Activated B cell treated with CpG ODN at 0.5 μM for 24 hours (primary cell): ENCODE measurements at regions not wholly inside any gene's neighbourhood (a gene's known extent, or its start where the extent isn't known, plus 50 kb on each side); places are given as distances from the start of the nearest gene placed in this dataset.

ENCODE experiments used
- ATAC-seq: fragments of 200-7000 bp; cut with Tn5 transposase; one replicate; pipeline ENCODE4 v1.10.0; 2021; ENCODE audit warnings: low read depth, mild to moderate bottlenecking, moderate library complexity
- CTCF ChIA-PET: fragments of 350-600 bp; sonication (Branson Sonifier 250); formaldehyde crosslinking; loops from one replicate; lab custom pipeline; 2021; ENCODE audit warnings: antibody characterized with exemption; lab: Charles Lee
- POLR2A ChIA-PET: fragments of 350-600 bp; sonication (Branson Sonifier 250); formaldehyde crosslinking; loops from one replicate; lab custom pipeline; 2021; ENCODE audit warnings: antibody characterized with exemption; lab: Charles Lee
- DNase-seq: peaks from one replicate; pipeline ENCODE4 v3.0.0; 2022
- H3K27ac Mint-ChIP-seq: one replicate; pipeline ENCODE4 v1.8.0; 2020; ENCODE audit warnings: mixed read lengths
- H3K27me3 Mint-ChIP-seq: one replicate; pipeline ENCODE4 v1.8.0; 2021; ENCODE audit warnings: mixed read lengths
- H3K36me3 Mint-ChIP-seq: one replicate; pipeline ENCODE4 v1.8.0; 2021; ENCODE audit warnings: low read depth, mixed read lengths
- H3K4me1 Mint-ChIP-seq: one replicate; pipeline ENCODE4 v1.8.0; 2021; ENCODE audit warnings: mixed read lengths
- H3K4me3 Mint-ChIP-seq: one replicate; pipeline ENCODE4 v1.8.0; 2020; ENCODE audit warnings: mild to moderate bottlenecking, mixed read lengths
- H3K9me3 Mint-ChIP-seq: one replicate; pipeline ENCODE4 v1.8.0; 2020; ENCODE audit warnings: mixed read lengths
- CTCF ChIP-seq: fragments of 200-600 bp; IDR thresholded peaks from one replicate; pipeline ENCODE4 v1.8.0; 2022; ENCODE audit warnings: antibody characterized with exemption, mild to moderate bottlenecking
- intact Hi-C: fragments of 100-400 bp; cut with micrococcal nuclease; formaldehyde crosslinking; loops from one replicate; pipeline ENCODE4 v1.15.1; 2024

DNA sequence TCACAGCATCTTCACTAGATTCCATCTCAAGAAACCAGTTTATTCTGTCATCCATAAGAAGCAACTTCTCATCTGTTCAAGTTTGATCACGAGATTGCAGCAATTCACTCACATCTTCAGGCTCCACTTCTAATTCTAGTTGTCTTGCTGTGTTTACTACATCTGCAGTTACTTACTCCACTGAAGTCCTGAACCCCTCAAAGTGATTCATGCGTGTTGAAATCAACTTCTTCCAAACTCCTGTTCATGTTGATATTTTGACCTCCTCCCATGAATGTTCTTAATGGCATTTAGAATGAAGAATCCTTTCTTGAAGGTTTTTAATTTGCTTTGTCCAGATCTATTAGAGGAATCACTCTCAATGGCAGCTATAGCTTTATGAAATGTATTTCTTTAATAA lies 287.6 kb upstream of the TBL1XR1 start:
- intact Hi-C loops = no loop called here
- no peaks in the 10 kb centered on the region for H3K27me3 Mint-ChIP-seq
- no peak for ATAC-seq

DNA sequence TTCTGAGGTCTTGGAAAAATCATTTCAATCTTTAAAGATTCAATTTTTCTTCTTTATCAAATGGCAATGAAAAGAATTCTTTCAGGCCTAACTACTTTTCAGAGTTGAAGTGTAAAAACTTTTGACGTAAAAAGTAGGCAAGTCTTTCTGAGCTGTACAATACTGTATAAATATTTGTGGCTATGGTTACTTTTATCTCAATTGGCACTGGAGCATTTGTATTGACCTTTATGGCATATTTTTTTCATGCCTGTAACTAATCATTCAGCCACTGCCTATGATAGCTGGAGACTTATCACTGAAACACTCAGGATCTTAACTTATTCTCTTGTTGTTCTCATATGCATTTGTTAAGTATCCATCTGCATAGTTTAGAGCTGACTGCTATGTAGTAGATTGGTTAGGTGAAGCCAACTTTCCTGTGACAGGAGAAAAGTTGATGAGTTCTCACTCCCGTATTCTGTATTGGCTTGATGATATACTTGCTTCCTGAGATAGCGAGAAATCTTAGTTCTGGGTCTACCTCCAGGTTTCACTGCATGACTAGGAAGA lies 290.4 kb upstream of the TBL1XR1 start:
- CTCF ChIA-PET = no interaction called here
- ATAC-seq = no peak
- intact Hi-C loops = no loop called here
- no peaks in the 10 kb centered on the region for H3K4me1 Mint-ChIP-seq
- no peak for TF ChIP-seq CTCF
- H3K9me3 Mint-ChIP-seq = no peaks in the 10 kb centered on the region
- H3K27ac Mint-ChIP-seq = no peak overlapping the region
- no peak for DNase-seq
- H3K27me3 Mint-ChIP-seq = no peaks in the 10 kb centered on the region
- no peak overlapping the region for H3K4me3 Mint-ChIP-seq
- POLR2A ChIA-PET = no interaction called here
- no peaks in the 10 kb centered on the region for H3K36me3 Mint-ChIP-seq

More for the DNA sequence above, 287.6 kb upstream of the TBL1XR1 start:
- ChIA-PET CTCF (no interaction called here), POLR2A (interaction anchor here (0.5 kb wide), 1 partner anchor 498 kb away, joined by 4 read pairs; no protein-coding TSS in a partner anchor)
- Mint-ChIP-seq H3K9me3 (no peaks in the 10 kb centered on the region), H3K36me3 (no peaks in the 10 kb centered on the region), H3K4me1 (no peaks in the 10 kb centered on the region), H3K27ac (no peak overlapping the region), H3K4me3 (no peak overlapping the region)
- no peak for DNase-seq
- TF ChIP-seq CTCF = no peak

GRCh38 chr3:177488740-177489139 lies 291.5 kb upstream of the TBL1XR1 start:
- no peak overlapping the region for H3K4me3 Mint-ChIP-seq
- H3K27ac Mint-ChIP-seq = no peak overlapping the region
- H3K4me1 Mint-ChIP-seq = no peaks in the 10 kb centered on the region
- H3K36me3 Mint-ChIP-seq = no peaks in the 10 kb centered on the region
- ATAC-seq (no peak), DNase-seq (no peak)
- no peaks in the 10 kb centered on the region for H3K27me3 Mint-ChIP-seq
- intact Hi-C loops = no loop called here
- ChIA-PET CTCF (no interaction called here), POLR2A (no interaction called here)
- no peaks in the 10 kb centered on the region for H3K9me3 Mint-ChIP-seq
- no peak for TF ChIP-seq CTCF

- no peak for DNase-seq
- Mint-ChIP-seq H3K27ac (no peak overlapping the region), H3K36me3 (no peaks in the 10 kb centered on the region), H3K4me1 (no peaks in the 10 kb centered on the region), H3K9me3 (no peaks in the 10 kb centered on the region), H3K27me3 (no peaks in the 10 kb centered on the region), H3K4me3 (no peak overlapping the region)
- no peak for TF ChIP-seq CTCF
- CTCF ChIA-PET = no interaction called here
- POLR2A ChIA-PET = no interaction called here
- intact Hi-C loops = no loop called here
- no peak for ATAC-seq
Measured at GRCh38 chr3:177490626-177491025, 293.3 kb upstream of the TBL1XR1 start.

DNA sequence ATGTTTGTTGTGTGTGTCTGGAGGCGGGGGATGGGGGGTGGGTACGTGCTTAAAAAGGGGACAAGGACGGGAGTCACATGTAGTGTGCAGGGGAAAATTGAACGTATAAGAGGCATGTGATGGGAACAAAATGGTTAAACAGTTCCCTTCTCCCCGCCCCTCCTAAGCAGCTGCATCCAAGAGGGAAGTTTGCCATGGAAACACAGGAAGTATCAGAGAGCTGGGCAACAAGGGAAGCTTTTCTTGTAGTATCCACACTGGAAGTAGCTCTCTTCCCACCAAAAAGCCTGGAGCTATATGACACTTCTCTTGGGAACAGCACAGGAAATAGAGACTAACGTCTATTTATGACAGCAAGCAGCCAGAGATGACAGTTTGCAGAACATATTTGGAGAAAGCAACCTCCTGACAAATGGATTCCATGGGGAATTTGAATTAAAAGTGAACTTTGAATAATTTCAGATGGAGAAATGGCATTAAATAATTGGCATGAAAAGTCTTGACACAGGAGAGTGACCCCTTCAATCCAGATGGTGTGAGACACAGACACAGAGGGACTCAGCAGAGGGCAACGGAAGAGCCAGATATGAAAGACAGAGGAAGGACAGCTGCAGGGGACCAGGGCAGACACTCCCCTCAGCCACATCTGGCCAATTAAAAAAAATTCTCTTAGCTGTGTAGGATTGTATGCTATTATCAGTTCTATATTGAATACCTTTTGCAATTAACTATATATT lies 294.2 kb upstream of the TBL1XR1 start:
- Mint-ChIP-seq H3K27me3 (no peaks in the 10 kb centered on the region), H3K36me3 (no peaks in the 10 kb centered on the region), H3K27ac (no peak overlapping the region), H3K4me1 (no peaks in the 10 kb centered on the region), H3K9me3 (no peaks in the 10 kb centered on the region), H3K4me3 (no peak overlapping the region)
- intact Hi-C loops = no loop called here
- ATAC-seq = no peak
- no peak for TF ChIP-seq CTCF
- ChIA-PET CTCF (no interaction called here), POLR2A (interaction anchor here (0.7 kb wide), 1 partner anchor 395 kb away, joined by 3 read pairs; no protein-coding TSS in a partner anchor)
- DNase-seq = no peak
